ENCODE measurements at regions not wholly inside any gene's neighbourhood (a gene's known extent, or its start where the extent isn't known, plus 50 kb on each side); places are given as distances from the start of the nearest gene placed in this dataset.
"Not testable (repeated sequence)": the region's sequence is repeated elsewhere in the genome, so short reads cannot be mapped to it uniquely, and the experiment has no call there.

- H3K27me3 ChIP-seq; H3K9me3 ChIP-seq; DNase-seq; intact Hi-C loops (cut with DNase I; ENCODE audit: low total_unique reads); H3K27ac ChIP-seq; H3K4me1 ChIP-seq; H3K4me3 ChIP-seq; H3K36me3 ChIP-seq: not testable (repeated sequence)
These were observed 92.1 kb downstream of the C4BPA start for GRCh38 chr1:207196135-207196534.

- H3K4me1 ChIP-seq; H3K4me3 ChIP-seq; H3K36me3 ChIP-seq; H3K9me3 ChIP-seq; H3K27ac ChIP-seq; H3K27me3 ChIP-seq; intact Hi-C loops (cut with DNase I; ENCODE audit: low total_unique reads); DNase-seq: not testable (repeated sequence)
These were observed 97.5 kb downstream of the C4BPA start for GRCh38 chr1:207201534-207201933.

DNA sequence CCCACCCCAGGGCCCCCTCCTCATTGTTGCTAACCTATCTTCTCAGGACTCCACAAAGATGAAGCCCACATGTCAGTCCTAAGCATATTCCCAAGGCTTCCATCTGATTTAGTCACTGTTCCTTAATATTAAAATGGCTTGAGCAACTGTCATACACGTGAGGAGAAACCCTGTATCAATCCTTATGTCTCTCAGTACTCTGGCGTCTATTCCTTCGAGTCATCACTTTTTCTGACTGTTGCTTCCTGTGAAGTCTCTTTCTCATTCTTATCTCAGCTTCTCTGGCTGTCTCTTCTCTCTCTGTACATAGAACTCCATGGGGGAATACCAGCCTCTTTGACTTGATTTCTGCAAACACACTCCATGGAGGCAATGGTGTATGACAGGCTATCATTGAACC, 98.4 kb downstream of the C4BPA start:
- TF ChIP-seq POLR2A (IDR thresholded peaks at IDR 0.05) (no peak), CTCF (IDR thresholded peaks at IDR 0.05) (no peak)
- no peaks in the 10 kb centered on the region for H3K36me3 ChIP-seq
- intact Hi-C loops (cut with DNase I; ENCODE audit: low total_unique reads): no loop called here
- no peaks in the 10 kb centered on the region for H3K4me1 ChIP-seq
- DNase-seq: no peak
- no peaks in the 10 kb centered on the region for H3K27me3 ChIP-seq
- peaks cover 0 to 3% of the 10 kb centered on the region in 2 donors for H3K9me3 ChIP-seq
- no peak overlapping the region for H3K4me3 ChIP-seq
- no peak overlapping the region for H3K27ac ChIP-seq

- no peak for DNase-seq
- intact Hi-C loops (cut with DNase I; ENCODE audit: low total_unique reads): no loop called here
- Histone ChIP-seq H3K27me3 (no peaks in the 10 kb centered on the region), H3K27ac (no peak overlapping the region), H3K9me3 (peaks cover 0 to 3% of the 10 kb centered on the region in 2 donors), H3K4me1 (no peaks in the 10 kb centered on the region), H3K36me3 (no peaks in the 10 kb centered on the region), H3K4me3 (no peak overlapping the region)
- TF ChIP-seq POLR2A (IDR thresholded peaks at IDR 0.05) (no peak), CTCF (IDR thresholded peaks at IDR 0.05) (no peak)
These were observed 99.5 kb downstream of the C4BPA start for GRCh38 chr1:207203541-207203940.

- Histone ChIP-seq H3K27me3 (no peaks in the 10 kb centered on the region), H3K4me3 (no peak overlapping the region), H3K9me3 (peaks cover 0 to 3% of the 10 kb centered on the region in 2 donors), H3K36me3 (no peaks in the 10 kb centered on the region), H3K4me1 (no peaks in the 10 kb centered on the region), H3K27ac (peak overlapping the region; percentile 33 to 69)
- TF ChIP-seq CTCF (IDR thresholded peaks at IDR 0.05): no peak
- TF ChIP-seq POLR2A (IDR thresholded peaks at IDR 0.05): no peak
- DNase-seq: no peak
- intact Hi-C loops (cut with DNase I; ENCODE audit: low total_unique reads): no loop called here
These were observed 101.6 kb downstream of the C4BPA start for GRCh38 chr1:207205614-207206061.

DNA sequence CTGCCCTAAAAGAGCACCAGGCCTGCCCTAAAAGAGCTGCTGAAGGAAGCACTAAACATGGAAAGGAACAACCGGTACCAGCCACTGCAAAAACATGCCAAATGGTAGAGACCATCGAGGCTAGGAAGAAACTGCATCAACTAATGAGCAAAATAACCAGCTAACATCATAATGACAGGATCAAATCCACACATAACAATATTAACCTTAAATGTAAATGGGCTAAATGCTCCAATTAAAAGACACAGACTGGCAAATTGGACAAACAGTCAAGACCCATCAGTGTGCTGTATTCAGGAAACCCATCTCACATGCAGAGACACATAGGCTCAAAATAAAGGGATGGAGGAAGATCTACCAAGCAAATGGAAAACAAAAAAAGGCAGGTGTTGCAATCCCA, 104.7 kb downstream of the C4BPA start:
- H3K4me3 ChIP-seq; DNase-seq; intact Hi-C loops (cut with DNase I; ENCODE audit: low total_unique reads); H3K4me1 ChIP-seq; H3K27me3 ChIP-seq; H3K9me3 ChIP-seq; H3K27ac ChIP-seq; H3K36me3 ChIP-seq: not testable (repeated sequence)

DNA sequence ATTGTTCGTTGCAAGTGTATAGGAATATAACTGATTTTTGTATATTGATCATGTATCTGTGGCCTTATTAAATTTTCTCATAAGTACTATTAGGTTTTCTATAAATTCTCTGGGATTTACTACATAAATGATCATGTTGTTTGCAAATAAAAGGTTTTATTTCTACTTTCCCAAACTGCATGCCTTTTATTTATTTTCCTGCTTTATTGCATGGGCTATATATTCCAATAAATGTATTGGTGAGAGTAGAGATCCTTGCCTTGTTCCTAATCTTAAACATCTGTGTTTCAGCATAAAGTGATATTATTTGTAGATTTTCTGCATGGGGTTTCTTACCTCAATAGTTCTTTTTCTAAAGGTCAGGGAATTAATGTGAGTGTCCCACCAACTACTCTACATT, 107.0 kb upstream of the CD55 start:
- no peak for TF ChIP-seq CTCF (IDR thresholded peaks at IDR 0.05)
- no peak for TF ChIP-seq POLR2A (IDR thresholded peaks at IDR 0.05)
- intact Hi-C loops (cut with DNase I; ENCODE audit: low total_unique reads): no loop called here
- H3K27me3 ChIP-seq: no peaks in the 10 kb centered on the region
- no peaks in the 10 kb centered on the region for H3K36me3 ChIP-seq
- DNase-seq: no peak
- H3K4me3 ChIP-seq: no peak overlapping the region
- H3K27ac ChIP-seq: no peak overlapping the region
- H3K4me1 ChIP-seq: no peaks in the 10 kb centered on the region
- H3K9me3 ChIP-seq: peaks cover 0 to 4% of the 10 kb centered on the region in 2 donors
